ENCODE measurements at regions not wholly inside any gene's neighbourhood (a gene's known extent, or its start where the extent isn't known, plus 50 kb on each side); places are given as distances from the start of the nearest gene placed in this dataset.

DNA sequence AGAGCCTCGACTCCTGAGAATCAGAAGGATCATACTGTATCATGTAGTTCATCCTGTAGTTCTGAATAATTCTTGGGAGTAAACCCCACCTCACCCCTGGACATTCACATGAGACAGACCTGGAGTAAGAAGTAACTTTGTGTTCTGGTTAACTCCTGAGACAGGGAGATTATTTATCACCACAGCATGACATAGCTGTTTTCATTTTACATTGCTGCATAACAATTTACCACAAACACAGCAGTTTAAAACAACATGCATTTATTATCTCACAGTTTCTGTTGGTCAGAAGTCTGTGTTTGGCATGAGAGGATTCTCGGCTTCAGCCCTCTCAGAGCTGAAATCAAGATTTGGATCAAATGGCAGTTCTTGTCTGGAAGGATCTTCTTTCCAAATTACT lies 855.8 kb upstream of the FANCL start:
- no peak for TF ChIP-seq CTCF (IDR thresholded peaks at IDR 0.05)
- TF ChIP-seq EP300 (IDR thresholded peaks at IDR 0.05; ENCODE audit: low read depth): no peak
- no peak for TF ChIP-seq POLR2AphosphoS5 (IDR thresholded peaks at IDR 0.05)
- TF ChIP-seq POLR2A (IDR thresholded peaks at IDR 0.05): no peak

Measured in transverse colon (tissue), 4 donors.